ENCODE measurements at regions not wholly inside any gene's neighbourhood (a gene's known extent, or its start where the extent isn't known, plus 50 kb on each side); places are given as distances from the start of the nearest gene placed in this dataset.

DNA sequence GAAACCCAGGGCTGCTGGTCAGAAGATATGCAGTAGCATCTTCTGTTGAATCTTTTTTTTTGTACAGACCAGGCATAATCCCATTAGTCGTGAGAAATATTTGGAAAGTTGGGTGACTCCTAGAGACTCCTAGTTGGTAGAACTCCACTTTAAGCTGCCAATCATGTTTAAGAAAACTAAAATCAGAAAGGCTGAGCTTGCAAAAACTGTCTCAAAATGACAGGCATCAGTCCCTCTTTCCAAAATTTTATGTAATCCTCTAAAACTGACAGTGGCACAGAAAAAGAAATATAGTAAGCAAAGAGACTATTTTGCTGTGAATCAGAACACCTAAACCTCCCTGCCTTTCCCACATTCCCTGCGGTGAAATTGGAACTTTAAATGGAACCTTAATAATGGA is 568.5 kb downstream of the CCSER2 start:
- Mint-ChIP-seq H3K9me3 (no peaks in the 10 kb centered on the region), H3K36me3 (ENCODE audit: insufficient read depth in 1 of 3, low read depth in 3 of 3) (no peaks in the 10 kb centered on the region), H3K4me3 (no peak overlapping the region), H3K27ac (no peak overlapping the region), H3K4me1 (peaks cover 3 to 6% of the 10 kb centered on the region in 2 experiments), H3K27me3 (ENCODE audit: low read depth) (no peaks in the 10 kb centered on the region)
- no peak overlapping the region for H3K14ac ChIP-seq (ENCODE audit: insufficient read depth, low read length)
- no peak overlapping the region for H3K27ac ChIP-seq (ENCODE audit: insufficient read length, low read depth, low read length)
- H3K9me3 ChIP-seq (ENCODE audit: control insufficient read depth, low read depth, low read length), result no peaks in the 10 kb centered on the region
- no peak overlapping the region for H2BK120ac ChIP-seq (ENCODE audit: low read depth, low read length, poor library complexity, severe bottlenecking)
- H3K27me3 ChIP-seq (ENCODE audit: insufficient read depth, low read length), result no peaks in the 10 kb centered on the region
- no peak overlapping the region for H2BK20ac ChIP-seq (ENCODE audit: low read depth, low read length, poor library complexity, severe bottlenecking)
- no peak overlapping the region for H3K56ac ChIP-seq (ENCODE audit: insufficient read length, low read depth, low read length)
- H3T11ph ChIP-seq (ENCODE audit: low read length), result no peak overlapping the region
- no peaks in the 10 kb centered on the region for H3K4me1 ChIP-seq (ENCODE audit: insufficient read depth, low read length)
- DNase-seq, result no peak
- no peaks in the 10 kb centered on the region for H3K79me1 ChIP-seq (ENCODE audit: insufficient read depth, low read depth, low read length, poor library complexity, severe bottlenecking)
- no peak overlapping the region for H2AK5ac ChIP-seq (ENCODE audit: insufficient read length, low read length)
- no peak overlapping the region for H3K4me2 ChIP-seq (ENCODE audit: insufficient read depth, insufficient read length, low read length)
- H3K23me2 ChIP-seq (ENCODE audit: insufficient read length, low read depth, low read length, poor library complexity, severe bottlenecking), result no peaks in the 10 kb centered on the region
- no CpG with 5 or more reads among the region's 2 CpGs for WGBS (ENCODE audit: extremely low coverage, insufficient read length, low lambda C conversion rate)
- TF ChIP-seq, protein P1, sequence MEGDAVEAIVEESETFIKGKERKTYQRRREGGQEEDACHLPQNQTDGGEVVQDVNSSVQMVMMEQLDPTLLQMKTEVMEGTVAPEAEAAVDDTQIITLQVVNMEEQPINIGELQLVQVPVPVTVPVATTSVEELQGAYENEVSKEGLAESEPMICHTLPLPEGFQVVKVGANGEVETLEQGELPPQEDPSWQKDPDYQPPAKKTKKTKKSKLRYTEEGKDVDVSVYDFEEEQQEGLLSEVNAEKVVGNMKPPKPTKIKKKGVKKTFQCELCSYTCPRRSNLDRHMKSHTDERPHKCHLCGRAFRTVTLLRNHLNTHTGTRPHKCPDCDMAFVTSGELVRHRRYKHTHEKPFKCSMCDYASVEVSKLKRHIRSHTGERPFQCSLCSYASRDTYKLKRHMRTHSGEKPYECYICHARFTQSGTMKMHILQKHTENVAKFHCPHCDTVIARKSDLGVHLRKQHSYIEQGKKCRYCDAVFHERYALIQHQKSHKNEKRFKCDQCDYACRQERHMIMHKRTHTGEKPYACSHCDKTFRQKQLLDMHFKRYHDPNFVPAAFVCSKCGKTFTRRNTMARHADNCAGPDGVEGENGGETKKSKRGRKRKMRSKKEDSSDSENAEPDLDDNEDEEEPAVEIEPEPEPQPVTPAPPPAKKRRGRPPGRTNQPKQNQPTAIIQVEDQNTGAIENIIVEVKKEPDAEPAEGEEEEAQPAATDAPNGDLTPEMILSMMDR (conservative IDR thresholded peaks at IDR 0.05), result no peak
- no peak overlapping the region for H2AFZ ChIP-seq (ENCODE audit: low read length)
- H4K20me1 ChIP-seq (ENCODE audit: control insufficient read depth, insufficient read depth, insufficient read length), result no peaks in the 10 kb centered on the region
- H2BK5ac ChIP-seq (ENCODE audit: insufficient read length, low read length), result no peak overlapping the region
- H4K8ac ChIP-seq (replicated peaks; ENCODE audit: insufficient read length, low read depth, low read length), result no peak overlapping the region
- H3K79me2 ChIP-seq (ENCODE audit: insufficient read depth, low read length), result no peaks in the 10 kb centered on the region
- no peak overlapping the region for H2BK12ac ChIP-seq (ENCODE audit: insufficient read length, low read depth, low read length)
- no peak overlapping the region for H3K9ac ChIP-seq (ENCODE audit: extremely low read depth, insufficient read length, low read length)
- no peak overlapping the region for H2BK15ac ChIP-seq (ENCODE audit: low read depth, low read length)
- no peak overlapping the region for H4K91ac ChIP-seq (ENCODE audit: insufficient read length, low read depth, low read length)
- no peak overlapping the region for H3K23ac ChIP-seq (ENCODE audit: insufficient read length, low read depth, low read length)
- H3K4ac ChIP-seq (ENCODE audit: low read depth, low read length), result no peak overlapping the region
- no peak overlapping the region for H4K5ac ChIP-seq (ENCODE audit: insufficient read length, low read depth, low read length)
- no peak overlapping the region for H3K18ac ChIP-seq (ENCODE audit: insufficient read length, low read depth, low read length)

Measured in H9 (cell line).